ENCODE measurements at regions not wholly inside any gene's neighbourhood (a gene's known extent, or its start where the extent isn't known, plus 50 kb on each side); places are given as distances from the start of the nearest gene placed in this dataset.

- no peak for DNase-seq
- no peak overlapping the region for H3K27ac ChIP-seq
- intact Hi-C loops (cut with DNase I; ENCODE audit: low total_unique reads), result loop anchor here (10.0 kb wide), 1 partner anchor 416 kb away; no protein-coding TSS in a partner anchor
Observed at GRCh38 chr14:25150401-25150800, 100.5 kb upstream of the STXBP6 start.

GRCh38 chr14:25140411-25140810 is 90.5 kb upstream of the STXBP6 start:
- no peaks in the 10 kb centered on the region for H3K9me3 ChIP-seq
- H3K27ac ChIP-seq, result no peak overlapping the region
- H3K36me3 ChIP-seq, result no peaks in the 10 kb centered on the region
- no peak overlapping the region for H3K4me3 ChIP-seq
- no peaks in the 10 kb centered on the region for H3K4me1 ChIP-seq
- WGBS, 5 donors, result 82 to 91% (median 89%) methylated on average over 2 of the region's 2 CpGs
- H3K27me3 ChIP-seq, result peaks cover 0 to 18% (median 9%) of the 10 kb centered on the region in 3 donors
- intact Hi-C loops (cut with DNase I; ENCODE audit: low total_unique reads), result no loop called here
- TF ChIP-seq POLR2AphosphoS5 (IDR thresholded peaks at IDR 0.05), result no peak
- no peak for DNase-seq

More at GRCh38 chr14:25150401-25150800, 100.5 kb upstream of the STXBP6 start:
- TF ChIP-seq EP300 (IDR thresholded peaks at IDR 0.05) (no peak), POLR2AphosphoS5 (IDR thresholded peaks at IDR 0.05) (no peak), POLR2A (IDR thresholded peaks at IDR 0.05) (no peak), CTCF (IDR thresholded peaks at IDR 0.05) (no peak)
- H3K9me3 ChIP-seq, result no peaks in the 10 kb centered on the region
- no peaks in the 10 kb centered on the region for H3K36me3 ChIP-seq
- no peak overlapping the region for H3K4me3 ChIP-seq
- H3K27me3 ChIP-seq, result no peaks in the 10 kb centered on the region
- H3K4me1 ChIP-seq, result no peaks in the 10 kb centered on the region

GRCh38 chr14:25136811-25137210 is 86.9 kb upstream of the STXBP6 start:
- Histone ChIP-seq H3K27me3 (peaks cover 0 to 43% (median 13%) of the 10 kb centered on the region in 3 donors), H3K4me1 (peaks cover 0 to 9% (median 3%) of the 10 kb centered on the region in 4 donors), H3K9me3 (no peaks in the 10 kb centered on the region), H3K36me3 (no peaks in the 10 kb centered on the region), H3K4me3 (no peak overlapping the region), H3K27ac (no peak overlapping the region)
- WGBS, 5 donors, result 48 to 61% (median 54%) methylated on average over 1 to 5 of the region's 5 CpGs
- DNase-seq, result no peak
- intact Hi-C loops (cut with DNase I; ENCODE audit: low total_unique reads), result no loop called here
- TF ChIP-seq POLR2A (IDR thresholded peaks at IDR 0.05) (no peak), CTCF (IDR thresholded peaks at IDR 0.05) (no peak), EP300 (IDR thresholded peaks at IDR 0.05) (no peak), POLR2AphosphoS5 (IDR thresholded peaks at IDR 0.05) (no peak)

GRCh38 chr14:25134184-25134583 is 84.2 kb upstream of the STXBP6 start:
- intact Hi-C loops (cut with DNase I; ENCODE audit: low total_unique reads), result no loop called here
- H3K27ac ChIP-seq, result no peak overlapping the region
- H3K36me3 ChIP-seq, result no peaks in the 10 kb centered on the region
- no peaks in the 10 kb centered on the region for H3K9me3 ChIP-seq
- WGBS, 5 donors, result 73 to 97% (median 94%) methylated on average over 5 of the region's 5 CpGs
- H3K27me3 ChIP-seq, result peaks cover 0 to 43% (median 13%) of the 10 kb centered on the region in 3 donors
- no peak for DNase-seq
- no peak overlapping the region for H3K4me3 ChIP-seq
- H3K4me1 ChIP-seq, result peaks cover 0 to 9% (median 3%) of the 10 kb centered on the region in 4 donors
- TF ChIP-seq EP300 (IDR thresholded peaks at IDR 0.05) (no peak), CTCF (IDR thresholded peaks at IDR 0.05) (no peak), POLR2AphosphoS5 (IDR thresholded peaks at IDR 0.05) (no peak), POLR2A (IDR thresholded peaks at IDR 0.05) (no peak)

- H3K4me3 ChIP-seq, result no peak overlapping the region
- WGBS, 5 donors, result 12 to 18% (median 15%) methylated on average over 20 of the region's 20 CpGs
- intact Hi-C loops (cut with DNase I; ENCODE audit: low total_unique reads), result no loop called here
Observed at GRCh38 chr14:25132732-25133422, 82.9 kb upstream of the STXBP6 start.

More at GRCh38 chr14:25132732-25133422, 82.9 kb upstream of the STXBP6 start:
- peak; percentile 75 to 90 for DNase-seq
- Histone ChIP-seq H3K4me1 (peaks cover 0 to 9% (median 3%) of the 10 kb centered on the region in 4 donors), H3K27ac (no peak overlapping the region), H3K27me3 (peaks cover 0 to 43% (median 13%) of the 10 kb centered on the region in 3 donors), H3K9me3 (no peaks in the 10 kb centered on the region), H3K36me3 (no peaks in the 10 kb centered on the region)
- TF ChIP-seq POLR2A (IDR thresholded peaks at IDR 0.05) (no peak), CTCF (IDR thresholded peaks at IDR 0.05) (peak in 5 of 7 experiments; percentile 72 to 87 (median 82)), POLR2AphosphoS5 (IDR thresholded peaks at IDR 0.05) (peak in 1 of 3 donors; percentile 60)
